ENCODE measurements at regions not wholly inside any gene's neighbourhood (a gene's known extent, or its start where the extent isn't known, plus 50 kb on each side); places are given as distances from the start of the nearest gene placed in this dataset.

DNA sequence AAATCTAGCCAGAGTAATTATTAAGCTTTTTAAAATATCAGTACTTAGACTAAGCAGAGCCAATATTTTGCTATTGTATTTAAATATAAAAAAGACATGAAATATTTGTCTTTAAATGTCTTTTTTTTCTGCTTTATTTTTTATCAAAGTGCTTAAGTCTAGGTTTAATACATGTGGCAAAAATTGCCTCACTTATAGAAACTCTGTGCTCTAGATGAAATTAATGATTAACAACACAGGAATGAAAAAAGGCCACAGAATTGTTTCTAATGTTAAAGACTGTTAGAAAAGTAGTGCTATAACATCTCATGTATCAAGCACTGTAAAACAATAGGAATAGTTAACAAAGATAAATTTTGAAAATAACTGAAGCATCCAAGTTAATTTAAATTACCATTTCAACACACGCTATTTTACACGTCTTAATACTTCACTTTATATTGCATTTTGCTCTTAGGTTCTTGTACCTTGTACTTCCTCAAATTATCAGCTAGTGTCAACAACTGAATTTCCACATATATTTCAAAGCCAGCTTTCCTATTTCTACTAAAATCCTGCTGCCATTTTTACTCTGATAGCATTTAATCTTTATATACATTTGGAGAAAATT is 1515.1 kb downstream of the HACE1 start (continued):
- TF ChIP-seq FOXJ3 (CRISPR knock-in tag; IDR thresholded peaks at IDR 0.05) (no peak), FOSL2 (IDR thresholded peaks at IDR 0.05; ENCODE audit: borderline replicate concordance, low read depth) (no peak), MXI1 (IDR thresholded peaks at IDR 0.05; ENCODE audit: low read depth, low read length) (no peak)

DNA sequence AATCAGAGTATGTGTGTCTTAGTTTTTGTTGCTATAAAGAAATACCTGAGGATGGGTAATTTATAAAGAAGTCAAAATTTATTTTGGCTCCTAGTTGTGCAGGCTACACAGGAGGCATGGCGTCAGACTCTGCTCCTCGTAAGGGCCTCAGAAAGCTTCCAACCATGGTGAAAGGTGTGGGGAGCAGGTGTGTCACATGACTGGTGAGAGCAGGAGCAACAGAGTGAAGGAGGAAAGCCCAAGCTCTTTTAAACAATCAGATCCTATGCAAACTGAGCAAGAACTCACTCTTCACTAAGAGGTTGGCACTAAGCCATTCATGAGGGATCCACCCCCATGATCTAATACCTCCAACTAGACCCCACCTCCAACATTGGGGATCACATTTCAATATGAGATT is 1524.3 kb downstream of the HACE1 start:
- Histone ChIP-seq H3K27me3 (ENCODE audit: insufficient read depth) (no peaks in the 10 kb centered on the region), H3K4me3 (ENCODE audit: low read depth in 2 of 2, low read length in 1 of 2) (no peak overlapping the region), H3K4me1 (ENCODE audit: control insufficient read depth in 1 of 2, insufficient read depth in 2 of 2, low read depth in 1 of 2, low read length in 1 of 2) (no peaks in the 10 kb centered on the region), H3K4me2 (no peak overlapping the region), H3F3A (replicated peaks; ENCODE audit: insufficient read depth) (no peaks in the 10 kb centered on the region), H2AFZ (ENCODE audit: low read depth) (no peak overlapping the region), H3K36me3 (replicated peaks in 1 of 2; ENCODE audit: control insufficient read depth in 1 of 2, insufficient read depth in 2 of 2, low read length in 1 of 2) (no peaks in the 10 kb centered on the region), H3K79me2 (ENCODE audit: insufficient read depth) (no peaks in the 10 kb centered on the region), H4K20me1 (ENCODE audit: insufficient read depth) (no peaks in the 10 kb centered on the region), H3K9me3 (no peaks in the 10 kb centered on the region), H3K27ac (ENCODE audit: low read depth in 2 of 2, low read length in 1 of 2) (no peak overlapping the region), H3K9ac (no peak overlapping the region), H3K9me2 (no peaks in the 10 kb centered on the region)
- no peak for DNase-seq
- POLR2A ChIA-PET, result no interaction called here
- TF ChIP-seq MEF2A (IDR thresholded peaks at IDR 0.05; ENCODE audit: borderline replicate concordance, low read depth) (no peak), RFX5 (IDR thresholded peaks at IDR 0.05; ENCODE audit: low read length) (no peak)
- TF ChIP-seq, protein P1, sequence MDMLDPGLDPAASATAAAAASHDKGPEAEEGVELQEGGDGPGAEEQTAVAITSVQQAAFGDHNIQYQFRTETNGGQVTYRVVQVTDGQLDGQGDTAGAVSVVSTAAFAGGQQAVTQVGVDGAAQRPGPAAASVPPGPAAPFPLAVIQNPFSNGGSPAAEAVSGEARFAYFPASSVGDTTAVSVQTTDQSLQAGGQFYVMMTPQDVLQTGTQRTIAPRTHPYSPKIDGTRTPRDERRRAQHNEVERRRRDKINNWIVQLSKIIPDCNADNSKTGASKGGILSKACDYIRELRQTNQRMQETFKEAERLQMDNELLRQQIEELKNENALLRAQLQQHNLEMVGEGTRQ (IDR thresholded peaks at IDR 0.05; ENCODE audit: borderline replicate concordance, low read depth, low read length), result no peak
- CTCF ChIA-PET, result no interaction called here
- 60% methylated on average over 2 of the region's 2 CpGs for WGBS (ENCODE audit: low lambda C conversion rate)

DNA sequence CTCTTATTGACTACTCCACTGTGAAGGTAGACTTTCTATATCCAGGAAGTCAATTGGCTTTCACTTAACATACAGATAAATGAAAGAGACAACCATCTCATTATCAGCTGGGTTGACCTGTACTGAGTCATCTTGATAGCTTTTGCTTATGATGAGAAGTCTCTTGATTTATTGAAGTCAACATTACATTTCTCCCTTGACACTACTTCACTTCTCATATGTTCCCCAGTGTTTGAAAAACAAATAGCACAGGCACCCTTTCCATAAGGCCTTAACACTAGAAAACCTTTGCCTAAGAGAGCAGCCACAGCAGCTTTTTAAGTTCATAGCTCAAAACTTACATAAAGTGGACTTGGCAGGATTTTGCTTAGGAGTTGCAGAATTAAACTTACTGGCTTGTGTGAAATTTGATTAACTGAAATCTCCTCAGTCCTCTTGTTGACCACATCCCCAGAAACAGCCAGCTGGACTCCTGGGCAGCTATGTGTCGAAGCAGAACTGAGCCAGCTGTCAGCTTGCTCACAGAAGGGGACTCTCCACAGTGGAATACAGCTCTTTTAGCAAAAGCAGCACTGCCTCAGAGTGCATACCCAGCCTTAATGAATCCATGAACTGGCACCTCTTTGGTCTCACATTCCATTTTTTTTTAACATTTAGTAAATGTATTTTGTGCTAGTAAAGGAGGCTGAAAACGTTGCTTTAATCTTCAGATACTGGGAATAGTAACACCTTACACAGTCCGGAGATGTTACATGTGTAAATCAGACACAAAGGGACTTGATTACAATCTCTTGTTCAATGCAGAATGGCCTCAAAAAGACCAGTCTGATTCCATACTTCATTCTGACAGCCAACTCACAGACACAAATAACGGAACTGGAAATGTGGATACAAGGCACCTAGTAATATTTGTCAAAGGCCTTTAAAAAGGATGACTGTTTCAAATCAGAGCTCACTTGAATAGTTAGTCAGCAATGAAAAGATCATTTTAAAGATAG is 1532.7 kb downstream of the HACE1 start:
- Histone ChIP-seq H4K20me1 (ENCODE audit: insufficient read depth) (no peaks in the 10 kb centered on the region), H3K27ac (ENCODE audit: low read depth in 2 of 2, low read length in 1 of 2) (peak overlapping the region in 1 of 2 experiments; percentile 53; a peak in 2 of 4 replicates), H3K4me2 (no peak overlapping the region), H3K4me1 (ENCODE audit: control insufficient read depth in 1 of 2, insufficient read depth in 2 of 2, low read depth in 1 of 2, low read length in 1 of 2) (peaks cover 0 to 3% of the 10 kb centered on the region in 2 experiments; a peak in 2 of 4 replicates), H3K36me3 (replicated peaks in 1 of 2; ENCODE audit: control insufficient read depth in 1 of 2, insufficient read depth in 2 of 2, low read length in 1 of 2) (no peaks in the 10 kb centered on the region), H3K9ac (no peak overlapping the region), H2AFZ (ENCODE audit: low read depth) (no peak overlapping the region), H3F3A (replicated peaks; ENCODE audit: insufficient read depth) (no peaks in the 10 kb centered on the region), H3K9me2 (no peaks in the 10 kb centered on the region), H3K27me3 (ENCODE audit: insufficient read depth) (no peaks in the 10 kb centered on the region), H3K9me3 (no peaks in the 10 kb centered on the region), H3K4me3 (ENCODE audit: low read depth in 2 of 2, low read length in 1 of 2) (no peak overlapping the region), H3K79me2 (ENCODE audit: insufficient read depth) (no peaks in the 10 kb centered on the region)
- DNase-seq, result peak; percentile 12
- ChIA-PET CTCF (interaction anchor here (1.2 kb wide), 1 partner anchor 30 kb away, joined by 3 read pairs; no protein-coding TSS in a partner anchor), POLR2A (no interaction called here)
- 5% methylated on average over 4 of the region's 4 CpGs for WGBS (ENCODE audit: low lambda C conversion rate)
- TF ChIP-seq, protein P2, sequence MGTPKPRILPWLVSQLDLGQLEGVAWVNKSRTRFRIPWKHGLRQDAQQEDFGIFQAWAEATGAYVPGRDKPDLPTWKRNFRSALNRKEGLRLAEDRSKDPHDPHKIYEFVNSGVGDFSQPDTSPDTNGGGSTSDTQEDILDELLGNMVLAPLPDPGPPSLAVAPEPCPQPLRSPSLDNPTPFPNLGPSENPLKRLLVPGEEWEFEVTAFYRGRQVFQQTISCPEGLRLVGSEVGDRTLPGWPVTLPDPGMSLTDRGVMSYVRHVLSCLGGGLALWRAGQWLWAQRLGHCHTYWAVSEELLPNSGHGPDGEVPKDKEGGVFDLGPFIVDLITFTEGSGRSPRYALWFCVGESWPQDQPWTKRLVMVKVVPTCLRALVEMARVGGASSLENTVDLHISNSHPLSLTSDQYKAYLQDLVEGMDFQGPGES (IDR thresholded peaks at IDR 0.05; ENCODE audit: low read depth, low read length), result no peak
- TF ChIP-seq ELF1 (IDR thresholded peaks at IDR 0.05), result no peak
